K562 (cell line): ENCODE measurements at regions not wholly inside any gene's neighbourhood (a gene's known extent, or its start where the extent isn't known, plus 50 kb on each side); places are given as distances from the start of the nearest gene placed in this dataset.

ENCODE experiments used
- ATAC-seq: fragments of 200-7000 bp; cut with Tn5 transposase; 3 replicates; pipeline ENCODE4 v1.9.1; 2020; ENCODE audit warnings: moderate library complexity
- BruUV-seq: library from RNA; stranded (reverse); fragments of 400-500 nt; replicated peaks from 2 replicates; lab custom pipeline; 2021; lab: Mats Ljungman, UMichigan
- CTCF ChIA-PET: fragments of 300-600 bp; formaldehyde crosslinking; extraction: SDS; loops from one replicate; lab custom pipeline; 2021; ENCODE audit warnings: low intra/inter-chr PET ratio; lab: Yijun Ruan, JAX
- POLR2A ChIA-PET: fragments of 300-600, 350-650 bp; sonication (Branson Sonifier 250); formaldehyde crosslinking; extraction: SDS; loops from one replicate; lab custom pipeline; 2021; ENCODE audit warnings: antibody characterized with exemption, inconsistent platforms; lab: Yijun Ruan, JAX
- DNase-seq, 4 experiments: peaks; one replicate each; pipeline versions ENCODE4 v3.0.0 to v3.0.0-alpha.2; 2011 to 2018; ENCODE audit warnings: low spot score in 3 of 4, mixed read lengths in 3 of 4; ENCODE audit errors: extremely low read depth in 1 of 4
- FAIRE-seq: peaks from 2 replicates; lab custom pipeline; 2011; peaks lifted over from hg19 to GRCh38; lab: Jason Lieb, UNC
- H2AFZ ChIP-seq: 2 replicates; pipeline ENCODE4 v1.6.0; 2011; ENCODE audit warnings: low read depth, low read length, control low read depth, inconsistent platforms
- H3K27ac ChIP-seq: fragments of 200-600 bp; 3 replicates; pipeline ENCODE4 v1.8.0; 2011; ENCODE audit warnings: low read depth, mild to moderate bottlenecking, control low read depth, inconsistent platforms, low read length, moderate library complexity, mixed read lengths; ENCODE audit errors: extremely low read depth
- H3K27me3 ChIP-seq, 2 experiments: fragments of 300-600 bp in 1 of 2; 2 replicates in 1 of 2; 3 replicates in 1 of 2; pipeline versions ENCODE4 v1.6.0 to v1.8.0; 2011; ENCODE audit warnings: inconsistent platforms in 2 of 2, low read length in 2 of 2, mild to moderate bottlenecking in 1 of 2, mixed read lengths in 1 of 2, moderate library complexity in 1 of 2; ENCODE audit not compliant: control insufficient read depth in 2 of 2, insufficient read depth in 2 of 2
- H3K36me3 ChIP-seq: fragments of 300-600 bp; 3 replicates; pipeline ENCODE4 v1.8.0; 2011; ENCODE audit warnings: mild to moderate bottlenecking, low read length, inconsistent platforms; ENCODE audit not compliant: control insufficient read depth, insufficient read depth
- H3K4me1 ChIP-seq, 2 experiments: fragments of 200-600 bp in 1 of 2; replicated peaks in 1 of 2; 2 replicates in 1 of 2; 3 replicates in 1 of 2; pipeline versions ENCODE4 v1.5.1 to v1.8.0; 2011; ENCODE audit warnings: inconsistent platforms in 2 of 2, low read length in 2 of 2, mild to moderate bottlenecking in 1 of 2, mixed read lengths in 1 of 2, moderate library complexity in 1 of 2; ENCODE audit not compliant: control insufficient read depth in 2 of 2, insufficient read depth in 2 of 2
- H3K4me2 ChIP-seq: 2 replicates; pipeline ENCODE4 v1.6.1; 2011; ENCODE audit warnings: low read length, control low read depth, inconsistent platforms, mixed read lengths; ENCODE audit not compliant: insufficient read depth
- H3K4me3 ChIP-seq: fragments of 200-600 bp; sonication (generic), shearing (Covaris generic); 2 replicates; pipeline ENCODE4 v1.5.1; 2016; ENCODE audit warnings: control low read depth, inconsistent platforms
- H3K79me2 ChIP-seq: fragments of 200-600 bp; 3 replicates; pipeline ENCODE4 v1.8.0; 2011; ENCODE audit warnings: low read length, inconsistent platforms; ENCODE audit not compliant: control insufficient read depth, insufficient read depth
- H3K9ac ChIP-seq, 2 experiments: 2 replicates each; pipeline versions ENCODE4 v1.6.0 to v1.6.1; 2011; ENCODE audit warnings: low read depth in 2 of 2, low read length in 2 of 2, control low read depth in 1 of 2, inconsistent platforms in 1 of 2, mild to moderate bottlenecking in 1 of 2, mixed read lengths in 1 of 2; ENCODE audit not compliant: insufficient read depth in 1 of 2
- H3K9me1 ChIP-seq: one replicate; pipeline ENCODE4 v1.6.0; 2011; ENCODE audit warnings: inconsistent platforms, mild to moderate bottlenecking, low read length, moderate library complexity; ENCODE audit not compliant: control insufficient read depth, insufficient read depth
- H3K9me3 ChIP-seq: replicated peaks from 2 replicates; pipeline ENCODE4 v1.5.1; 2011; ENCODE audit warnings: low read depth, low read length, inconsistent platforms; ENCODE audit not compliant: control insufficient read depth, insufficient read depth
- H4K20me1 ChIP-seq: replicated peaks from 2 replicates; pipeline ENCODE4 v1.6.1; 2011; ENCODE audit warnings: low read length, inconsistent platforms, mixed read lengths; ENCODE audit not compliant: control insufficient read depth, insufficient read depth
- ELF1 ChIP-seq: fragments of 200-800 bp; sonication (Bioruptor generic); IDR thresholded peaks from 2 replicates; pipeline ENCODE4 v1.6.1; 2016; ENCODE audit warnings: missing genetic modification characterization, missing compliant biosample characterization
- ILF3 ChIP-seq: fragments of 450-650 bp; IDR thresholded peaks from 2 replicates; pipeline ENCODE4 v1.6.1; 2018; ENCODE audit warnings: antibody characterized with exemption, mild to moderate bottlenecking, moderate library complexity, borderline replicate concordance
- POLR2AphosphoS5 ChIP-seq: IDR thresholded peaks from 2 replicates; pipeline ENCODE4 v1.6.1; 2011; ENCODE audit warnings: mild to moderate bottlenecking, low read depth, low read length, moderate library complexity; ENCODE audit not compliant: control insufficient read depth, insufficient read depth
- SOX6 ChIP-seq: fragments of 450-650 bp; IDR thresholded peaks from 2 replicates; pipeline ENCODE4 v1.6.1; 2014; ENCODE audit warnings: mild to moderate bottlenecking
- ZKSCAN1 ChIP-seq: fragments of 150-350 bp; IDR thresholded peaks from 2 replicates; pipeline ENCODE4 v1.6.1; 2016; ENCODE audit warnings: low read depth, low read length
- WGBS: fragments of 100-300 bp; shearing (Covaris generic); methylation state at CpG from one replicate; pipeline ENCODE4 v1.1.6; 2016; ENCODE audit warnings: low coverage, mixed read lengths; ENCODE audit not compliant: insufficient coverage; ENCODE audit errors: missing lambda C conversion rate; 5-methylcytosine and 5-hydroxymethylcytosine counted together
- in situ Hi-C: fragments of 300-500 bp; cut with MboI; formaldehyde crosslinking; loops from 4 replicates; pipeline ENCODE4 v1.15.0; 2018; ENCODE audit warnings: inconsistent platforms, mixed read lengths
- intact Hi-C: fragments of 100-400 bp; cut with micrococcal nuclease; formaldehyde crosslinking; loops from 2 replicates; pipeline ENCODE4 v1.14.2; 2022

DNA sequence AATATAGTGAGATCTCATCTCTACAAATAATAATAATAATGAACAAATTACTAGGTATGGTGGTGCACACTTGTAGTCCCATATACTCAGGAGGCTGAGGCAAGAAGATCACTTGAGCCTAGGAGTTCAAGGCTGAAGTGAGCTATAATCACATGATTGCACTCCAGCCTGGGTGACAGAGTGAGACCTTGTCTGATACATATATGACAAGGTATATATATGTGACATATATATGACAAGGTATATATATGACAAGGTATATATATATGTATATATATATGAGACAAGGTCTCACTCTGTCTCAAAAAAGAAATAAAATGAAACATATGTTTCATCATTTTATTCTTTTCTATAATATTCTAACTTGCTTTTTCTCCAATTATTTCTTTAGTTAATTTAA, 278.1 kb upstream of the TET2 start:
- no peaks in the 10 kb centered on the region; the same call in 1 of the 2 replicates for H3K9me3 ChIP-seq
- TF ChIP-seq ILF3 (no peak), POLR2AphosphoS5 (no peak)
- no peak overlapping the region for H3K27ac ChIP-seq
- no TSS peak for BruUV-seq
- no peaks in the 10 kb centered on the region for H3K36me3 ChIP-seq
- ChIA-PET CTCF (interaction anchor here (0.6 kb wide), 1 partner anchor 696 kb away, joined by 3 read pairs; no protein-coding TSS in a partner anchor), POLR2A (no interaction called here)
- FAIRE-seq (no peak), ATAC-seq (no peak), DNase-seq (no peak)
- in situ Hi-C loops = no loop called here
- H3K27me3 ChIP-seq = no peaks in the 10 kb centered on the region
- H3K9ac ChIP-seq = no peak overlapping the region
- no peaks in the 10 kb centered on the region for H3K9me1 ChIP-seq
- intact Hi-C loops = no loop called here
- H3K4me1 ChIP-seq = no peaks in the 10 kb centered on the region
- no peak overlapping the region for H3K4me3 ChIP-seq
- no peaks in the 10 kb centered on the region for H4K20me1 ChIP-seq
- H2AFZ ChIP-seq = no peak overlapping the region
- no peak overlapping the region for H3K4me2 ChIP-seq
- no peaks in the 10 kb centered on the region for H3K79me2 ChIP-seq

DNA sequence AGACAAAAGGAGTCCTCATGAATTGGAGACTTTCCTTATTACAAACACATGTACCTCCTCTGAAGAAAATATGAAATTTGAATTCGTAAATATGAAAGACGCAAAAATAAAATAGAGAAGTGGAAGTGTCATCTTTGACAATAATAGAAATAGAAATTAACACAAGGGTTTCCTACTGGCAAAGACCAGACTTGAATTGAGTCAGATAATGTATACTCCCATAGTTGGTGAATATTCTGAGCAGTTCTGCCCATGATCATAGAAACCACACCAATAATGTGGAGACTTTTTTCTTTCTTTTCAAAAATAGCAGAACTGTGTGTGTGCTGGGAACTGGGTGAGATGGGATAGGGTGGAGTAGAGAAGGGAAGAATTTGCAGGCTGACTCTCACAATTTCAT, 277.7 kb upstream of the TET2 start:
- Histone ChIP-seq H3K4me1 (no peaks in the 10 kb centered on the region), H3K9me1 (no peaks in the 10 kb centered on the region), H3K9ac (no peak overlapping the region), H3K9me3 (no peaks in the 10 kb centered on the region; the same call in 1 of the 2 replicates), H2AFZ (no peak overlapping the region), H3K79me2 (no peaks in the 10 kb centered on the region), H4K20me1 (no peaks in the 10 kb centered on the region), H3K27ac (no peak overlapping the region), H3K4me3 (no peak overlapping the region), H3K27me3 (no peaks in the 10 kb centered on the region), H3K36me3 (no peaks in the 10 kb centered on the region), H3K4me2 (no peak overlapping the region)
- TF ChIP-seq ELF1 (tag) (no peak), ZKSCAN1 (no peak), SOX6 (no peak)
- ChIA-PET CTCF (interaction anchor here (0.6 kb wide), 1 partner anchor 696 kb away, joined by 3 read pairs; no protein-coding TSS in a partner anchor), POLR2A (no interaction called here)
- 0% methylated on average over 2 of the region's 2 CpGs for WGBS
- ATAC-seq (no peak), FAIRE-seq (no peak), DNase-seq (no peak)
- BruUV-seq = no TSS peak
- intact Hi-C loops (no loop called here), in situ Hi-C loops (no loop called here)
